H7 (cell line): ENCODE measurements at regions not wholly inside any gene's neighbourhood (a gene's known extent, or its start where the extent isn't known, plus 50 kb on each side); places are given as distances from the start of the nearest gene placed in this dataset.

Experiments
- DNase-seq: peaks from one replicate; pipeline ENCODE4 v3.0.0; 2012
- H3K27me3 ChIP-seq: 2 replicates; pipeline ENCODE4 v1.6.0; 2011; ENCODE audit warnings: mild to moderate bottlenecking, low read length; ENCODE audit not compliant: control insufficient read depth, insufficient read depth
- H3K36me3 ChIP-seq: replicated peaks from 2 replicates; pipeline ENCODE4 v1.5.1; 2011; ENCODE audit warnings: low read length; ENCODE audit not compliant: control insufficient read depth, insufficient read depth
- H3K4me3 ChIP-seq: 2 replicates; pipeline ENCODE4 v1.5.1; 2011; ENCODE audit warnings: low read depth, mild to moderate bottlenecking, control low read depth, low read length, moderate library complexity; ENCODE audit not compliant: insufficient read depth

DNA sequence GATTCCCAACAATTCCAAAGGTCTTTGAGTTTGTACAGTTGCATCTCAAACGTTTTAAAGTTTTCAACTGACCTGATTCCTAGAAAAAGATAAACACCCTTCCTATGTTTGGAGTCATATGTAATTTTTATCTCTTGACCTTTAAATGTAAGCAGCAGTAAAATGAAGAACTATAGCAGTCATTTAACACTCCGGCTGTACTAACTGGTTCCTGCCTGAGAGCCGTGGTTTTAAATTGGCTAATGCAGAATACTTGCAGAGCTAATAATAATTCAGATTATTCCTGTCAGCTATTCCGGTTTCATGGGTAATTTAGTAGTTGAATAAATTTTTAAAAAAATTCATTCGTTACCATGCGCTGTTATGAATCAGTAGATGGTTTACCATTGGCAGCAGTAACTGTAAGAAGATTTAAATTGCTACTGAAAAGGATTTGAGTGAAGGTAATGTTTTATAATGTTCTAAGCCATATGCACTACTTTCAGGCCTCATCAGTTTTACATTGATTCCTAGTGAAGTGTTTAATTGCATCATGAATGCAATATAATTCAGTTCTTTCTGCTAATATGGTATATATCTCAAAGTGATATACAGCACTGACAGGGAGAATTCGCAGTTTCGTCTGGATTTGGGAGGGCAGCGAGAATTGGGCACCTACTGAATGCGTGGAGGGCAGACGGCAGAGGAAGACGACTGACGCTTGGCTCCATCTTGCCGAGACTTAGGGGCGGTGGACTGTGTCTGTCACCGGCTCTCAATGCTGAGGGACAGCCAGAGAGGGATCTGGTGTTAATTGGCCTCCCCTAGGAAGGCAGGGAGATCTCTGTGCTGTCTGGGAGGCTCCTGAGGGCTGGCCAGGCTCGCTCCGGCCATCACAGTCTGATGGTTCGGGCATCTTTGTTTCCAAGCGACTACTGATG, 217.7 kb downstream of the PHETA1 start:
- Histone ChIP-seq H3K4me3 (no peak overlapping the region), H3K36me3 (no peaks in the 10 kb centered on the region), H3K27me3 (no peaks in the 10 kb centered on the region)
- no peak for DNase-seq

DNA sequence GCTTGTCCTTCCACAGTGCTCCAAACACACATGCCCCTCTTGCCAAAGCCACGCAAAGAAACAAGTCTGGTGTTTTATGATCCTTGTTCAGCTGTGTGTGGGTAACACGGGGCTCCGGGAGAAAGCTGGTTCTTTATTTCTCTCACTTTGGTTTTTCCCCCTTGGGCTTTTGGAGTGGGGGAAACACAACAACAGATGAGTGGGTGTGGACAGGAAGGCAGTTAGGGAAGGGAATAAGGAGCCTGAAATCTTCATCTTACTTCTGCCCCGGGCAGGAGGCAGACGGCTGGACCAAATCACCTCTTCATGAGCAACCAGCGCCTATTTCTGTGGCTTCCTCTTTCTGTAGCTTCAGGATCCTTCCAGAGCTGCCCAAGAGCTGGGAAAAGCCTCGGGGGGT, 218.5 kb downstream of the PHETA1 start:
- H3K4me3 ChIP-seq = no peak overlapping the region
- no peak for DNase-seq
- no peaks in the 10 kb centered on the region for H3K36me3 ChIP-seq
- no peaks in the 10 kb centered on the region for H3K27me3 ChIP-seq

DNA sequence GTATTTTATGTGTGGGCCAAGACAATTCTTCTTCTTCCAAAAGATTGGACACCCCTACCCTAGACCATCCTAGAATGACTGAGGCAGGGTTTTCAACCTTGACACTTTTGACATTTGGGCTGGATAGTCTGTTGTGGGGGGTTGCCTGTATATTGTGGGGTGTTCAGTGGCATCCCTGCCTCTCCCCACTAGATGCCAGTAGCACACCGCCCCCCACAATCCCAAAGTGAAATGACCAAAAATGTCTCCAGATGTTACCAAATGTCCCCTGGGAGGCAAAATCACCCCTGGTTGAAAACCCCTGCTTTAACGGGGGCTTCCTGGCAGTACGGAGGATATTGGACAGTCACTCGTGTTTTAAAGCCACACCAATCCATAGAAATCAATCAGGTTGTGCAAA, 219.6 kb downstream of the PHETA1 start:
- H3K27me3 ChIP-seq = no peaks in the 10 kb centered on the region
- no peak for DNase-seq
- no peaks in the 10 kb centered on the region for H3K36me3 ChIP-seq
- H3K4me3 ChIP-seq = no peak overlapping the region

DNA sequence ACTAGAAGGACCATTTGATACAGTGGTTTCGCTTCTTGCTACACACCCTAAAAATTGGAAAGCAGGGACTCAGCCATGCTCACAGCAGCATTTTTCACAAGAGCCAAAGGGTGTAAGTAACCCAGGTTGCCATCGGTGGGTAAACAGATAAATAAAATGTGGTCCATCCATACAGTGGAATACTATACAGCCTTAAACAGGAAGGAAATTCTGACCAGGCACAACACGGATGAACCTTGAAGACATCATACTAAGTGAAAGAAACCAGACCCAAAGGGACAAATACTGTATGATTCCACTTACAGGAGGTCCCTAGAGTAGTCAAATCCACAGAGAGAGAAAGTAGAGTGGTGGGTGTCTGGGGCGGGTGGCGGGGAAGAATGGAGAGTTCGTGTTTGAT, 220.9 kb downstream of the PHETA1 start:
- no peak overlapping the region for H3K4me3 ChIP-seq
- H3K36me3 ChIP-seq = no peaks in the 10 kb centered on the region
- DNase-seq = no peak
- no peaks in the 10 kb centered on the region for H3K27me3 ChIP-seq

DNA sequence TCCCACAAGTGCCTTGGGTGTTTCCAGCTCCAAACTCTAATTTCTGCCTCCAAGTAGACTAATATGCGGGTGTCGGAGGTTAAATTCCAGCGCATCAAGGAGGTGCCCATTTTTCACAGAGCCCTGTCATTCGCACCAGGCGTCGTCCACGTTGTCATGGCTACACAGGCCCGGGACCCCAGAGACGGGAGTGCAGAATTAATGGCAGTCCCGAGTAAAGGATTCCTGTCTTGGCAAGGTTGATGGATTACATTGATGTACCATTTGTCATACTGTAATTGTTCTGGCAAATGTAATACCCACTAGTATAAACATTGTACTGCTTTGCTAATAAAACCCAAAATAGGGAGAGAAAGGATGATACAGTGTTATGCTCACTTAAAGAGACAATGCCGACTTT, 222.9 kb upstream of the MYL2 start:
- Histone ChIP-seq H3K36me3 (no peaks in the 10 kb centered on the region), H3K4me3 (no peak overlapping the region), H3K27me3 (no peaks in the 10 kb centered on the region)
- DNase-seq = no peak

DNA sequence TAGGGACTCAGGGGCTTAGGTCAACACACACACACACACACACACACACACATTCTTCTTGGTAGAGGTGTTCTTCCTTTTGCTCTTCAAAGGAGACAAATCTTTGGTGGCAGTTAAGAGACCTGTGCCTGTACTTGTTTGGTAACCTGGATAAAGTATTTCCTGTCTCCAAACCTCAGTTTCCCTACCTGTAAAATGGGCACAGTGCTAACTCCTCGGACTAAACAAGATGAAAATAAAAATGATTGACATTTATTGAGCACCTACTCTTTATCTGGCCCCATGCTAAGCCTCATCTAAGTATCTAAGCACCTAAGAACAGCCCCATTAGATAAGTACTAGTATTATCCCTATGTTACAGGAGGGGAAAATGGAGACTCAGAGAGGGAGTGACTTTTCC, 220.8 kb upstream of the MYL2 start:
- H3K36me3 ChIP-seq = no peaks in the 10 kb centered on the region
- no peak for DNase-seq
- H3K4me3 ChIP-seq = no peak overlapping the region
- H3K27me3 ChIP-seq = no peaks in the 10 kb centered on the region

DNA sequence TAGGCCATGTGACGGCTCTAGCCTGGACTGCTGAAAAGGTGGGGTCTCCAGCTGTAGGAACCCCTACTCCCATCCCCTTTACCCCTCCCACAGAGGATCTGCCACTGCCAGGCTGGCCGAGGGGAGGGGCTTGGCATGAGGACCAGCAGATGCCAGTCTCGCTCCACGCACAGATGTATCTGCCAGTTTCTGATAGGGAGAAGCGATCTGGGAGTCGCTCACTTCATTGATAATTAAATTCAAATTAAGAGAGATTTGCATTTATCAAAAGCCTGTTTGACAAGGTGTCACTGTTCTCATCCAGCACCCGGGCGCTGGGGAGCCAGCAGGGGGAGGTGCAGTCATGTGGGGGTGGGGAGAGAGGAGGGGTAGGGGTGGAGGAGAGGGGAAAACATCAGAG, 217.6 kb upstream of the MYL2 start:
- no peak overlapping the region for H3K4me3 ChIP-seq
- no peak for DNase-seq
- H3K27me3 ChIP-seq = no peaks in the 10 kb centered on the region
- H3K36me3 ChIP-seq = no peaks in the 10 kb centered on the region

DNA sequence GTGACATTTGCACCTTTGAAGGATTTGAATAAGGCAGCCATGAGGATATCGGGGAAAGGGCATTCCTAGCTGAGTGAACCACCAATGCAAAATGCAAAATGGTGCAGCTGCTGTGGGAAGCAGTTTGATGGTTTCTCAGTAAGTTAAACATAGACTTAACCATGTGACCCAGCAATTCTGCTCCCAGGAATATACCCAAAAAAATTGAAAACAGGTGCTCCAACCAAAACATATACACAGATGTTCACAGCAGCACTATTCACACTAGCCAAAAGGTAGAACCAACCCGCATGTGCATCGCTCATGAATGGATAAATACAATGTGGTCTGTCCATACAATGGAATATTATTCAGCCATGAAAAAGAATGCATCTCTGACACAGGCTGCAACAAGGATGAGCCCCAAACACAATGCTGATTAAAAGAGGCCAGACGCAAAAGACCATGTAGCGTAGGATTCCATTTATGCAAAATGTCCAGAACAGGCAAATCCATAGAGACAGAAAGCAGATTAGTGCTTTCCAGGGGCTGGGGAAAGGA, 215.0 kb upstream of the MYL2 start:
- H3K4me3 ChIP-seq = no peak overlapping the region
- no peaks in the 10 kb centered on the region for H3K36me3 ChIP-seq
- DNase-seq = no peak
- no peaks in the 10 kb centered on the region for H3K27me3 ChIP-seq

DNA sequence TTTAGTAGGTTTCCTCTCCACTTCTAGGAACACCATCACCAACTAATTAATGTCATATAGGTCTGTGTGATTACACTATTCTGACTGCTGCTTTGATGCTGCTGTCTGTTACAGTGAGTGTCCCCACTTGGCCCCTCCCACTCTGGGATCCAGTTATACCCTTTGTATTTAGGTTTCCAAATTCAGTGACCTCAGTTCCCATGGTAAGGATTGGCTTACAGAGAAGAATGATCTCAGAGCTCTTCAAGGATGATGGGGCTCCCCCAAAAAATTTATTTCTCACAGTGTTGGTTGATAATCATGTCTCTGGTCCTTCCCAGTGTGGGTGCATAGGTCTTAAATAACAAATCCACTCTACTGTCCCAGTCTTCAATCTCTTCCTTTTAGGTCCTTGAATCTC, 210.0 kb upstream of the MYL2 start:
- H3K36me3 ChIP-seq = no peaks in the 10 kb centered on the region
- H3K27me3 ChIP-seq = no peaks in the 10 kb centered on the region
- no peak overlapping the region for H3K4me3 ChIP-seq
- DNase-seq = no peak

DNA sequence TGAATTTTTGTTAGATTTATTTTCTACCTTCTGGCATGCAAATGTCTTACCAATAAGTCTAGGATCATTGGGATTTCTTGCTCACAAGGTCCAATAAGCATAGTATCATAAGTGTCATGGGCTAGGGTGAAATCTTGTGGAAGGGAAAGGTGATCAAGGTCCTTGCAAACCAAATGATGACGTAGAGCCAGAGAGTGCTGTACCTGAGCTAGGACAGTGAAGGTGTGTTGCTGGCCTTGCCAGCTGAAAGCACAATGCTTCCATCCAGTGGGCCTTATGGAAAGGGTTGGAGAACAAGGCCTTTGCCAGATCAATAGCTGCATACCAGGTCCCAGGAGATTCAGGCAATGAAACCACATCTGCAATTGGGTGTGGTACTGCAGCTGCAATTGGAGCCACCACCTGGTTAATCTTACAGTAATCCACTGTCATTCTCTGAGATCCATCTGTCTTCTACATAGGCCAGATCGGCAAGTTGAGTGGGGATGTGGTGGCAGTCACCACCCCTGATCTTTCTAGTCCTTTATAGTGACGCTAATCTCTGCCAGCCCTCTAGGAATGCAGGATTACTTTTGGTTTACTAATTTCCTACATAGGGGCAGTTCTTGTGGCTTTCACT, 208.9 kb upstream of the MYL2 start:
- no peak for DNase-seq
- no peaks in the 10 kb centered on the region for H3K27me3 ChIP-seq
- H3K36me3 ChIP-seq = no peaks in the 10 kb centered on the region
- no peak overlapping the region for H3K4me3 ChIP-seq

DNA sequence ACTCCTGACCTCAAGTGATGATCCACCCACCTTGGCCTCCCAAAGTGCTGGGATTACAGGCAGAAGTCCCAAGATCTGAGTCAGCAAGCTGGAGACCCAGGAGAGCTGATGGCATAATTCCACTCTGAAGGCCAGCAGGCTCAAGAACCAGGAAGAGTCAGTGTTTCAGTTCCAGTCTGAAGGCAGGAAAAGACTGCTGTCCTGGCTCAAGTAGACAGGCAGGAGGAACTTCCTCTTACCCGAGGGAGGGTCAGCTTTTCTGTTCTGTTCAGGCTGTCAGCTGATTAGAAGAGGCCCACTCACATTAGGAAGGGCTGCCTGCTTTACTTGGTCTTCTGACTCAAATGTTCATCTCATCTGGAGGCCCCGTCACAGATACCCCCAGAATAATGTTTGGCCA, 206.0 kb upstream of the MYL2 start:
- no peak for DNase-seq
- Histone ChIP-seq H3K4me3 (no peak overlapping the region), H3K27me3 (no peaks in the 10 kb centered on the region), H3K36me3 (no peaks in the 10 kb centered on the region)

DNA sequence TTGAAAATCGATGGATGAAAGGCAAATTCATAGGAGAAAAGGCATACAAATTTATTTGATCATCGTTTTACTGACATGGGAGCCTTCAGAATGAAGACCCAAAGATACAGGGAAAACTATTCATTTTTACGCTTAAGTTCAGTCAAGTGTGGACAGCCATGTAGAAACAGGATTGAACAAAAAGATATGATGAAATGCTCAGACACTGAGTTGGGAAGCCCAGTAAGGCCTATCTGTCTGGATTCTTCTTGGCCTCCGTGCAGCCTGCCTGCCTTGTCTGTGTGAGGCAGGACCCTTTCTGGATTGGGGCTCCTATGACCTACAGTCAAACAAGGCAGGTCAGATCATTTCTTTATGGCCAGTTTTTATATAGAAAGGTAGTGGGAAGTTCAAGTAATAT, 203.8 kb upstream of the MYL2 start:
- DNase-seq = no peak
- H3K27me3 ChIP-seq = no peaks in the 10 kb centered on the region
- H3K36me3 ChIP-seq = no peaks in the 10 kb centered on the region
- no peak overlapping the region for H3K4me3 ChIP-seq

DNA sequence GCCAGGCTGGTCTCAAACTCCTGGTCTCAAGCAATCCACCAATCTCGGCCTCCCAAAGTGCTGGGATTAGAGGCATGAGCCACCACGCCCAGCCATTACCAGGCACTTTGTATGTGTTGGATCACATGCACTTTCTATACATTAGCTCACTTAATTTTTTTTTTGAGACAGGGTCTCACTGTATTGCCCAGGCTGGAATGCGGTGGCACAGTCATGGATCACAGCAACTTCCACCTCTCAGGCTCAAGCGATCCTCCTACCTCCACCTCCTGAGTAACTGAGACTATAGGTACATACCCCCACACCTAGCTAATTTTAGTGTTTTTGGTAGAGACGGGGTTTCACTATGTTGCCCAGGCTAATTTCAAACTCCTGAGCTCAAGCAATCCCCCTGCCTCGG, 203.0 kb upstream of the MYL2 start:
- no peak overlapping the region for H3K4me3 ChIP-seq
- DNase-seq = no peak
- no peaks in the 10 kb centered on the region for H3K36me3 ChIP-seq
- H3K27me3 ChIP-seq = no peaks in the 10 kb centered on the region

DNA sequence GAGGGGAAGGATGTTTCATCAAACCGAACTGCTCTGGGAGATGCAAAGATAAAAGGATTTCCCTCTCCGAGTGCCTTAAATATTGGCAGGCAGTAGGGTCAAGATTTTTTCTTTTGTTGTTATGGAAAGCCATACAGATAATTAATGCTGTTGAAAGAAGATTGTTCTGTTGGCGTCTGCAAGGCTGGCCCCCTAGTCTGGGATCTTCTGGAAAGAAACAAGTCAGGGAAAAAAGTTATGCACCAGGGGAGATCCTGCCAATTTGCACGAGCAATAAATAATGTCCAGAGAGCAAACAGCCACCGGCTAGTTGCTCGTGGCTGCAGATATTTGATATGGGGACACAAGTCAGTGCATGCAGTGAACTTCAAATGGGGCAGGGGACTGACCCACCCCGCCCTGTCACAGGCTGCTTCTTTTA, 202.1 kb upstream of the MYL2 start:
- no peak for DNase-seq
- Histone ChIP-seq H3K27me3 (no peaks in the 10 kb centered on the region), H3K36me3 (no peaks in the 10 kb centered on the region), H3K4me3 (no peak overlapping the region)

DNA sequence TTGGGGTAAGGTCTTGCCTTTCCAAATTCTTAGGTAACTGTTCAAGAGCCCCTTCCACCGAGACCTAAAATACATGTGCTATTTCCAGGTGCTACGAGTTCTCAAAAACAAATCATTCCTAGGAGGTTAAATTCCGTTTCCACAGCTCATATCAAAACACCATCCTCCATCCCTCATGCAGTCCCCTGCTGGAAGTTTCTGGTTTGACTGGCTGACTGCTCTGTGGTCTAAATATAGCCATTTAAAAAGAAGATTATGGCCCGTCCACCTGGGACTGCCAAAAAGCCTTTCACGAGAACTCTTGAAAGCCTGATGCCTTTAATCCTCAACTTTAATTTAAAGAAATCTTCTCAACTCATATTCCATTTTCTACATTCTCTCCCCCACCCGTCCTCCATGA, 201.5 kb upstream of the MYL2 start:
- no peaks in the 10 kb centered on the region for H3K27me3 ChIP-seq
- H3K36me3 ChIP-seq = no peaks in the 10 kb centered on the region
- H3K4me3 ChIP-seq = no peak overlapping the region
- no peak for DNase-seq
